Adipocyte (in vitro differentiated cells): ENCODE measurements at regions not wholly inside any gene's neighbourhood (a gene's known extent, or its start where the extent isn't known, plus 50 kb on each side); places are given as distances from the start of the nearest gene placed in this dataset.

Experiments used
- DNase-seq: peaks from one replicate; pipeline ENCODE4 v3.0.0-alpha.2; 2015; ENCODE audit warnings: low read depth
- H3K27me3 ChIP-seq: replicated peaks from 2 replicates; pipeline ENCODE4 v1.7.0; 2013; ENCODE audit warnings: mild to moderate bottlenecking, low read length, moderate library complexity; ENCODE audit not compliant: control insufficient read depth, insufficient read depth
- H3K36me3 ChIP-seq: 2 replicates; pipeline ENCODE4 v1.7.0; 2013; ENCODE audit warnings: low read length, mild to moderate bottlenecking, moderate library complexity; ENCODE audit not compliant: control insufficient read depth, insufficient read depth, severe bottlenecking
- H3K4me1 ChIP-seq: 2 replicates; pipeline ENCODE4 v1.7.0; 2013; ENCODE audit warnings: mild to moderate bottlenecking, low read length, moderate library complexity; ENCODE audit not compliant: control insufficient read depth, insufficient read depth
- H3K4me3 ChIP-seq: 2 replicates; pipeline ENCODE4 v1.7.0; 2013; ENCODE audit warnings: mild to moderate bottlenecking, low read length, moderate library complexity
- H3K9ac ChIP-seq: 2 replicates; pipeline ENCODE4 v1.7.0; 2013; ENCODE audit warnings: mild to moderate bottlenecking, low read length, moderate library complexity
- H3K9me3 ChIP-seq: 2 replicates; pipeline ENCODE4 v1.7.0; 2013; ENCODE audit warnings: mild to moderate bottlenecking, low read length, moderate library complexity; ENCODE audit not compliant: control insufficient read depth

DNA sequence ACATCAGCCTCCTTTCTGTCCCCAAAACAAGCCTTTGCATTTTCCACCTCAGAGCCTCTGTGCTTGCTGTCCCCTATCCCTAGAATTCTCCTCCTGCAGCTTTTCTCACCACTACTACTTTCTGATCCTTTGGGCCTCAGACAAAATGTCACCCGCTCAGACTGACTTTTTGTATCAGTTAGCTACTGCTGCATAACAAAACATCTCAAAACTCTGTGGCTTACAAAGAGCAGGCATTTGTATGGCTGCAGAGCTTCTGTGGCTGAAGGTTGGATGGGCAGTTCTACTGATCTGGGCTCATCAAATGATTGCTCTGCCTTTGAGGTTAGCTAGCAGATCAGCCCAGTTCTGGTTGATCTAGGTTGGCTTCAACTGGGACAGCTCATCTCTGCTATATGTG is 248.7 kb downstream of the MN1 start:
- Histone ChIP-seq H3K4me1 (peaks cover 15% of the 10 kb centered on the region), H3K9ac (no peak overlapping the region), H3K4me3 (no peak overlapping the region), H3K36me3 (no peaks in the 10 kb centered on the region), H3K27me3 (peaks cover 12% of the 10 kb centered on the region), H3K9me3 (peaks cover 6% of the 10 kb centered on the region)
- no peak for DNase-seq

GRCh38 chr22:27554106-27554811 is 247.3 kb downstream of the MN1 start:
- Histone ChIP-seq H3K27me3 (peaks cover 12% of the 10 kb centered on the region), H3K36me3 (no peaks in the 10 kb centered on the region), H3K4me3 (peak overlapping the region; percentile 24), H3K4me1 (peaks cover 15% of the 10 kb centered on the region), H3K9ac (peak overlapping the region; percentile 73), H3K9me3 (peaks cover 6% of the 10 kb centered on the region)
- peak; percentile 69 for DNase-seq

GRCh38 chr22:27554841-27555456 is 246.6 kb downstream of the MN1 start:
- H3K4me1 ChIP-seq, result peaks cover 15% of the 10 kb centered on the region
- peaks cover 12% of the 10 kb centered on the region for H3K27me3 ChIP-seq
- peak overlapping the region; percentile 30 for H3K9ac ChIP-seq
- H3K9me3 ChIP-seq, result peaks cover 6% of the 10 kb centered on the region
- DNase-seq, result no peak
- no peak overlapping the region for H3K4me3 ChIP-seq
- H3K36me3 ChIP-seq, result no peaks in the 10 kb centered on the region

- H3K9me3 ChIP-seq, result peaks cover 6% of the 10 kb centered on the region
- H3K9ac ChIP-seq, result no peak overlapping the region
- DNase-seq, result no peak
- H3K27me3 ChIP-seq, result peaks cover 5% of the 10 kb centered on the region
- H3K4me3 ChIP-seq, result no peak overlapping the region
- H3K4me1 ChIP-seq, result peaks cover 15% of the 10 kb centered on the region
- no peaks in the 10 kb centered on the region for H3K36me3 ChIP-seq
Measured at GRCh38 chr22:27556371-27556770, 245.2 kb downstream of the MN1 start.

- H3K9me3 ChIP-seq, result peaks cover 6% of the 10 kb centered on the region
- no peak overlapping the region for H3K4me3 ChIP-seq
- no peaks in the 10 kb centered on the region for H3K36me3 ChIP-seq
- H3K27me3 ChIP-seq, result peaks cover 6% of the 10 kb centered on the region
- H3K4me1 ChIP-seq, result peaks cover 15% of the 10 kb centered on the region
- no peak for DNase-seq
- H3K9ac ChIP-seq, result no peak overlapping the region
Measured at GRCh38 chr22:27557286-27558008, 244.1 kb downstream of the MN1 start.

DNA sequence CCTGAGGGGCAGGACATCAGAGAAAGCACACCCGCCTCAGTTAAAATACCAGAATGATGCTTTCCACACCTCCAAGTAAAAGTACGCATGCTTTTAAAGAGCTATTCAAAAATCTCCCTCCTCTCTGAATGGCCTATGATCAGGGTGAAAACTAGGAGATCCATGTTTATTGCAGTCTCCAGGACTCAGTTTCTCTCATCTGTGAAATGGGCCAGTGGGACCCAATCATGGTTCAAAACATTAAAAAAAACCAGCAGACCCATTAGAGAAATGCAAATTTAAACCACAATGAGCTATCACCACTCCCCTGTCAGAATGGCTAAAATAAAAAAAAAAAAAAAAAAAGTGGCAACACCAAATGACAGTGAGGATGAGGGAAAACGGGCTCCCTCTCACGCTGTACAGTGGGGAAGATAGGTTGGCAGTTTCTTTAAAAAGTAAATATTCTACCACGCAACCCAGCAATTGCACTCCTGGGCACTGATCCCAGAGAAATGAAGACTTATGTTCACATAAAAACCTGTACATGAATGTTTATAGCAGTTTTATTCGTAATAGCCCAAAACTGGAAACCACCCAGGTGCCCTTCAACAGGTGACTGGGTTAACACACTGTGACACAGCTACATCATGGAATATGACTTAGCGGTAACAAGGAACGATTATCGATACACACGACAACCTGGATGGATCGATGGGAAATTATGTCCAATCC is 242.7 kb downstream of the MN1 start:
- H3K4me3 ChIP-seq, result no peak overlapping the region
- peaks cover 14% of the 10 kb centered on the region for H3K27me3 ChIP-seq
- no peaks in the 10 kb centered on the region for H3K36me3 ChIP-seq
- peaks cover 12% of the 10 kb centered on the region for H3K4me1 ChIP-seq
- H3K9ac ChIP-seq, result no peak overlapping the region
- no peak for DNase-seq
- no peaks in the 10 kb centered on the region for H3K9me3 ChIP-seq

DNA sequence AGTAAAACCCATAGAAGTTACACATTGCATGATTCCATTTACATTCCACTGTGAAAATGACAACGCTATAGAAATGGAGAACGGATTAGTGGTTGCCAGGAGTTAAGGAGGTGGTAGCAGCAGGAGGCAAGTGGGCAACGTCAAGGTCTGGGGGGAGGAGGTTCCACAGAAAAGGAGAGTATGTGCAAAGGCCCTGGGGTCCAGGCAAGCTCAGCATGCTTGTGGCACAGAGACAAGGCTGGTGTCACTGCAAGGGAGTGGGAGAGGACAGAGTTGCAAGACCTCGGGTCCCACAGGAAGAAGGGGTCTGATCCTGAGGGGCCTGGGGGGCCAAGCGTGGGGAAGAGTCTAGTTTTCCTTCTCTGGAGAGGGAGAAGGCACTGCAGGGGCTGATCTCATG is 240.8 kb downstream of the MN1 start:
- Histone ChIP-seq H3K36me3 (no peaks in the 10 kb centered on the region), H3K4me1 (no peaks in the 10 kb centered on the region), H3K27me3 (peaks cover 22% of the 10 kb centered on the region), H3K9me3 (no peaks in the 10 kb centered on the region), H3K4me3 (no peak overlapping the region), H3K9ac (no peak overlapping the region)
- no peak for DNase-seq

GRCh38 chr22:27561286-27561904 is 240.2 kb downstream of the MN1 start:
- DNase-seq, result no peak
- no peaks in the 10 kb centered on the region for H3K36me3 ChIP-seq
- H3K9me3 ChIP-seq, result no peaks in the 10 kb centered on the region
- no peak overlapping the region for H3K9ac ChIP-seq
- H3K4me3 ChIP-seq, result no peak overlapping the region
- H3K27me3 ChIP-seq, result peaks cover 27% of the 10 kb centered on the region
- no peaks in the 10 kb centered on the region for H3K4me1 ChIP-seq

- Histone ChIP-seq H3K36me3 (no peaks in the 10 kb centered on the region), H3K4me3 (no peak overlapping the region), H3K4me1 (no peaks in the 10 kb centered on the region), H3K9ac (no peak overlapping the region), H3K27me3 (peaks cover 46% of the 10 kb centered on the region), H3K9me3 (no peaks in the 10 kb centered on the region)
- no peak for DNase-seq
Measured at GRCh38 chr22:27564806-27565205, 236.8 kb downstream of the MN1 start.

DNA sequence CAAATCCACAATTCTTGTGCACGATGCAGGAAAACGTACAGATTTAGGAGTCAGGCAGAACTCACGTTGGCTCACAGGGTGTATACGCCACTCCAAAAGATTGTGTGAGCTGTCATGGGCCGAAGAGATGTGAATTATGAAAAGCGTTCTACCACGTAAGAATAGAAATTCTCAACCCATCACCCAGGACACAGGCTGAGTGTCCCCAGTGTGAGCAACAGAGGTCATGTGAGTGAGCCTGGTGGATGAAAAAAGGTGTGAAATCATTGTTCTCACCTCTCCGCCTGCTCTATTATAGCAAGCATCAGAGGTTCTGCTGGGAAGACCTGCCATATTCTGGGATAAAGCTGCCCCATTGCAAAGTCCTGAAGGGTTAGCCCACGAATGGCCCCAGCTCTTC is 235.0 kb downstream of the MN1 start:
- Histone ChIP-seq H3K36me3 (no peaks in the 10 kb centered on the region), H3K9ac (no peak overlapping the region), H3K4me1 (peaks cover 4% of the 10 kb centered on the region), H3K27me3 (peaks cover 60% of the 10 kb centered on the region), H3K9me3 (peaks cover 3% of the 10 kb centered on the region), H3K4me3 (no peak overlapping the region)
- no peak for DNase-seq

DNA sequence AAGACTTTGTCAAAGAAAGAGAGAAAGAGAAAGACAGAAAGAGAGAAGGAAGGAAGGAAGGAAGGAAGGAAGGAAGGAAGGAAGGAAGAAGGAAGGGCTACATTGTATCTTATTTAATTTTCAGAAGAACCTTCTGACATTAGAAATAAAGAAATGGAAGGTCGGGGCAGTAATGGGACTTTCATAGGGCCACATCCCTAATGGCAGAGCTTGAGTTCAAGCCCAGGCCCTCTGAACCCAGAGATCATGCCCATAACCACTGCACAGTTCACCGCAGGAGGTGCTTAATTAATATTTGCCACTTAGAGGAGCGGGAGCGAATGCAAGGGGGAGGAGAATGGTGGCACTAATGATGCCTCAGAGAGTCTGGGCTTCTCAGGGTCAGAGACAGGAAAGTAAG is 233.3 kb downstream of the MN1 start:
- H3K4me1 ChIP-seq, result peaks cover 4% of the 10 kb centered on the region
- DNase-seq, result no peak
- peaks cover 15% of the 10 kb centered on the region for H3K9me3 ChIP-seq
- no peak overlapping the region for H3K9ac ChIP-seq
- no peaks in the 10 kb centered on the region for H3K36me3 ChIP-seq
- no peak overlapping the region for H3K4me3 ChIP-seq
- H3K27me3 ChIP-seq, result peaks cover 68% of the 10 kb centered on the region
